ENCODE measurements at regions not wholly inside any gene's neighbourhood (a gene's known extent, or its start where the extent isn't known, plus 50 kb on each side); places are given as distances from the start of the nearest gene placed in this dataset.

DNA sequence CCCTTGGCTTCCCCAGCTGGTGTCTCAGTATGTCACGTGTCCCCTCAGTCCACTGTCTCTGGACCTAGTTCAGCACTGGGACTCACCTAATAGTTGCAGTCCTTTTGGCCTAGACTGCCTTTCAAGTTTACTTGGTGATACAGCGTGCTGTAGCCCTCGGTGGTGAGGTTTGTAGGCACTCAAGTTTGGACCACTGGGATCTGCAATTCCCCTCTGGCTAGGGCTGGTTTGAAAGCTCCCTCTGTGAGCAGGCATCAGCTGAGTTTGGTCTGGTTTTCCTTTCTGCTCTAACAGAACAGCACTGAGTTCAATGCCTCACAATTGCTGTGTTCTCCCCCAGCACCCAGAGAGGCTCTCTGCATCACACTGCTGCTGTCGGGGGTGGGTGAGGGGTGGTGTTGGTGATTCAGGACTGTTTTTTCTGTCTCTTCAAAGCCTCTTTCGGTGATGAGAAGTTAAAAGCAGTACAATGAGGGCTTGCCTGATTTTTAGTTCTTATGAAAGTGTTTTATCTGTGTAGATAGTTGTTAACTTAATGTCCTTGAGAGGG lies 494.2 kb downstream of the TDRD15 start:
- POLR2A ChIA-PET: no interaction called here

GRCh38 chr2:21620771-21621170 lies 497.0 kb downstream of the TDRD15 start:
- Histone ChIP-seq H3K36me3 (ENCODE audit: control insufficient read depth, insufficient read depth, low read length) (no peaks in the 10 kb centered on the region), H3K4me3 (ENCODE audit: low read depth, low read length) (no peak overlapping the region), H3K9me3 (no peaks in the 10 kb centered on the region), H3K4me1 (no peaks in the 10 kb centered on the region; the same call in 1 of the 2 replicates), H3K27me3 (replicated peaks; ENCODE audit: control insufficient read depth, insufficient read depth, low read length) (no peaks in the 10 kb centered on the region)
- no peaks in the 10 kb centered on the region for H3K9me3 Mint-ChIP-seq (ENCODE audit: unreplicated experiment)
- no peak overlapping the region for H3K4me3 Mint-ChIP-seq (ENCODE audit: unreplicated experiment)
- intact Hi-C loops (cut with micrococcal nuclease; ENCODE audit: unreplicated experiment): loop anchor here (10.0 kb wide), 1 partner anchor 446 kb away; no protein-coding TSS in a partner anchor
- H3K36me3 Mint-ChIP-seq (ENCODE audit: insufficient read depth, unreplicated experiment): no peaks in the 10 kb centered on the region
- ChIA-PET POLR2A (no interaction called here), CTCF (no interaction called here)
- no TSS peak for BruUV-seq (replicated peaks)
- H3K4me1 Mint-ChIP-seq (ENCODE audit: low read depth, unreplicated experiment): no peaks in the 10 kb centered on the region
- H3K27ac Mint-ChIP-seq (ENCODE audit: unreplicated experiment): no peak overlapping the region
- no peak for TF ChIP-seq CTCF (IDR thresholded peaks at IDR 0.05; ENCODE audit: insufficient read depth in 1 of 2, low read depth in 1 of 2, low read length in 1 of 2, severe bottlenecking in 1 of 2, unreplicated experiment in 1 of 2)
- DNase-seq: no peak
- H3K27me3 Mint-ChIP-seq (ENCODE audit: insufficient read depth, unreplicated experiment): peaks cover 15% of the 10 kb centered on the region

More for the DNA sequence above, 494.2 kb downstream of the TDRD15 start:
- no peaks in the 10 kb centered on the region for H3K27me3 ChIP-seq (replicated peaks; ENCODE audit: control insufficient read depth, insufficient read depth, low read length)
- no peaks in the 10 kb centered on the region for H3K36me3 ChIP-seq (ENCODE audit: control insufficient read depth, insufficient read depth, low read length)
- no peak overlapping the region for H3K27ac Mint-ChIP-seq (ENCODE audit: unreplicated experiment)
- H3K4me1 ChIP-seq: no peaks in the 10 kb centered on the region
- peaks cover 21% of the 10 kb centered on the region for H3K27me3 Mint-ChIP-seq (ENCODE audit: insufficient read depth, unreplicated experiment)
- peaks cover 11% of the 10 kb centered on the region for H3K9me3 Mint-ChIP-seq (ENCODE audit: unreplicated experiment)
- CTCF ChIA-PET: no interaction called here
- intact Hi-C loops (cut with micrococcal nuclease; ENCODE audit: unreplicated experiment): no loop called here
- 0 out of 2 replicates have a peak, but pooled peaks cover 4% of the 10 kb centered on the region for H3K9me3 ChIP-seq
- no peak overlapping the region for H3K4me3 Mint-ChIP-seq (ENCODE audit: unreplicated experiment)
- BruUV-seq (replicated peaks): no TSS peak
- no peaks in the 10 kb centered on the region for H3K4me1 Mint-ChIP-seq (ENCODE audit: low read depth, unreplicated experiment)
- no peak for TF ChIP-seq CTCF (IDR thresholded peaks at IDR 0.05; ENCODE audit: insufficient read depth in 1 of 2, low read depth in 1 of 2, low read length in 1 of 2, severe bottlenecking in 1 of 2, unreplicated experiment in 1 of 2)
- no peak for DNase-seq
- no peaks in the 10 kb centered on the region for H3K36me3 Mint-ChIP-seq (ENCODE audit: insufficient read depth, unreplicated experiment)
- no peak overlapping the region for H3K4me3 ChIP-seq (ENCODE audit: low read depth, low read length)

DNA sequence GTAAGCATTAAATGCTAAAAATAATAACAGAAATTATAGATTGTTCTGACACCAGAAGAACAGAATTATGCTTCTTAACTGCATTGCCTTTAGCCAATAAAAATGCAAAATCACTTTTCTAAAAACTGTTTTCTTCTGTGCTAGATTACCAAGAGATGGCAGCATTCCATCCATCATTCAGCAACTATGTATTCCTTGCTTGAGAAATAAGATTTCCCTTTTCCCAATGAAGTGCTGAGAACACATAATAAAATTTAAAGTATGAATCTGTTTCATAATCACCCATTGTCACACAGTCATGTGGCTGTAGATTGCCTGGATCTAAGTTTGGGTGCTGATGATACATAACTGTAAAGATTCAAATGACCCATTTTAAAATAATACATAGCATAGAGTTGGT lies 504.2 kb downstream of the TDRD15 start:
- Mint-ChIP-seq H3K27me3 (ENCODE audit: insufficient read depth, unreplicated experiment) (peaks cover 4% of the 10 kb centered on the region), H3K36me3 (ENCODE audit: insufficient read depth, unreplicated experiment) (no peaks in the 10 kb centered on the region), H3K4me1 (ENCODE audit: low read depth, unreplicated experiment) (no peaks in the 10 kb centered on the region), H3K9me3 (ENCODE audit: unreplicated experiment) (no peaks in the 10 kb centered on the region), H3K27ac (ENCODE audit: unreplicated experiment) (no peak overlapping the region), H3K4me3 (ENCODE audit: unreplicated experiment) (no peak overlapping the region)
- ChIA-PET POLR2A (no interaction called here), CTCF (no interaction called here)
- H3K27me3 ChIP-seq (replicated peaks; ENCODE audit: control insufficient read depth, insufficient read depth, low read length): no peaks in the 10 kb centered on the region
- H3K4me3 ChIP-seq (ENCODE audit: low read depth, low read length): no peak overlapping the region
- DNase-seq: no peak
- no TSS peak for BruUV-seq (replicated peaks)
- no peaks in the 10 kb centered on the region for H3K36me3 ChIP-seq (ENCODE audit: control insufficient read depth, insufficient read depth, low read length)
- no peaks in the 10 kb centered on the region; the same call in 1 of the 2 replicates for H3K4me1 ChIP-seq
- H3K9me3 ChIP-seq: no peaks in the 10 kb centered on the region; the same call in 1 of the 2 replicates
- intact Hi-C loops (cut with micrococcal nuclease; ENCODE audit: unreplicated experiment): loop anchor here (10.0 kb wide), 1 partner anchor 453 kb away; no protein-coding TSS in a partner anchor
- TF ChIP-seq CTCF (IDR thresholded peaks at IDR 0.05; ENCODE audit: insufficient read depth in 1 of 2, low read depth in 1 of 2, low read length in 1 of 2, severe bottlenecking in 1 of 2, unreplicated experiment in 1 of 2): no peak

Measured in Caco-2 (cell line).